ENCODE measurements at regions not wholly inside any gene's neighbourhood (a gene's known extent, or its start where the extent isn't known, plus 50 kb on each side); places are given as distances from the start of the nearest gene placed in this dataset.

- no peaks in the 10 kb centered on the region for H3K36me3 ChIP-seq
- 92% methylated on average over 10 of the region's 10 CpGs; no CpG with 5 or more reads in 1 of the 2 donors for WGBS, 2 donors (ENCODE audit: low coverage in 1 of 2)
- in situ Hi-C loops (cut with MboI; ENCODE audit: low pct_ligation_motif_present in 1 of 4, low pct_unique_long_range_greater_than_20kb in 1 of 4, low sequenced_read_pairs in 3 of 4) (loop anchor here in 1 of 4 donors (25.0 kb wide), 1 partner anchor 125 kb away; no protein-coding TSS in a partner anchor), intact Hi-C loops (cut with DNase I; ENCODE audit: low total_unique reads) (no loop called here)
- no peaks in the 10 kb centered on the region for H3K4me1 ChIP-seq
- H3K27ac ChIP-seq = no peak overlapping the region
- no peaks in the 10 kb centered on the region for H3K27me3 ChIP-seq
- TF ChIP-seq, protein P1, sequence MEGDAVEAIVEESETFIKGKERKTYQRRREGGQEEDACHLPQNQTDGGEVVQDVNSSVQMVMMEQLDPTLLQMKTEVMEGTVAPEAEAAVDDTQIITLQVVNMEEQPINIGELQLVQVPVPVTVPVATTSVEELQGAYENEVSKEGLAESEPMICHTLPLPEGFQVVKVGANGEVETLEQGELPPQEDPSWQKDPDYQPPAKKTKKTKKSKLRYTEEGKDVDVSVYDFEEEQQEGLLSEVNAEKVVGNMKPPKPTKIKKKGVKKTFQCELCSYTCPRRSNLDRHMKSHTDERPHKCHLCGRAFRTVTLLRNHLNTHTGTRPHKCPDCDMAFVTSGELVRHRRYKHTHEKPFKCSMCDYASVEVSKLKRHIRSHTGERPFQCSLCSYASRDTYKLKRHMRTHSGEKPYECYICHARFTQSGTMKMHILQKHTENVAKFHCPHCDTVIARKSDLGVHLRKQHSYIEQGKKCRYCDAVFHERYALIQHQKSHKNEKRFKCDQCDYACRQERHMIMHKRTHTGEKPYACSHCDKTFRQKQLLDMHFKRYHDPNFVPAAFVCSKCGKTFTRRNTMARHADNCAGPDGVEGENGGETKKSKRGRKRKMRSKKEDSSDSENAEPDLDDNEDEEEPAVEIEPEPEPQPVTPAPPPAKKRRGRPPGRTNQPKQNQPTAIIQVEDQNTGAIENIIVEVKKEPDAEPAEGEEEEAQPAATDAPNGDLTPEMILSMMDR (IDR thresholded peaks at IDR 0.05) = no peak
- TF ChIP-seq EP300 (IDR thresholded peaks at IDR 0.05; ENCODE audit: low read depth) = no peak
- TF ChIP-seq POLR2A (IDR thresholded peaks at IDR 0.05) = no peak
- TF ChIP-seq POLR2AphosphoS5 (IDR thresholded peaks at IDR 0.05) = no peak
- H3K9me3 ChIP-seq = no peaks in the 10 kb centered on the region
- no peak for DNase-seq
- no peak overlapping the region for H3K4me3 ChIP-seq
Observed at GRCh38 chr20:24787071-24787470, 162.0 kb upstream of the CST7 start.

DNA sequence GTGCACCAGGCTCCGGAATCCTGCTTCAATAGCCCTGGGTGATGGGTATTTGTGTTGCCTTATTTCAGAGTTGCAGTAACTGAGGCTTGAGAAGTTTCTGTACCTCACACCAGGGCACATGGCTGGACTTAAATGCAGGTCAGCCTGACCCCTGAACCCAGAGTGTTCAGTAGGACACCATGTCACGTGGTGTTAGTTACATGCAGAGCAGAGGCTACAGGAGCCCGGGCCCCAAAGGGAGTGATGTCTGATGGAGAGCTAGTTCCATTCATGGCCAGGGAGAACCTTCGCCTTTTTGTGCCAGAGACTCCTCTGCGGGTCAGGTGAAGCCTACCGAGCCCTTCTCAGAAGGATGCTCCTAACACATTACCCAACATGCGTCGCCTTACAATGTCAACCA lies 161.4 kb upstream of the CST7 start:
- Histone ChIP-seq H3K36me3 (no peaks in the 10 kb centered on the region), H3K27me3 (no peaks in the 10 kb centered on the region), H3K9me3 (no peaks in the 10 kb centered on the region), H3K4me3 (no peak overlapping the region), H3K27ac (no peak overlapping the region), H3K4me1 (no peaks in the 10 kb centered on the region)
- DNase-seq = no peak
- intact Hi-C loops (cut with DNase I; ENCODE audit: low total_unique reads) (no loop called here), in situ Hi-C loops (cut with MboI; ENCODE audit: low pct_ligation_motif_present in 1 of 4, low pct_unique_long_range_greater_than_20kb in 1 of 4, low sequenced_read_pairs in 3 of 4) (loop anchor here in 1 of 4 donors (25.0 kb wide), 1 partner anchor 125 kb away; no protein-coding TSS in a partner anchor)
- TF ChIP-seq, protein P1 (IDR thresholded peaks at IDR 0.05) = no peak
- no peak for TF ChIP-seq EP300 (IDR thresholded peaks at IDR 0.05; ENCODE audit: low read depth)
- TF ChIP-seq POLR2AphosphoS5 (IDR thresholded peaks at IDR 0.05) = no peak
- no peak for TF ChIP-seq POLR2A (IDR thresholded peaks at IDR 0.05)
- WGBS, 2 donors (ENCODE audit: low coverage in 1 of 2) = 87 to 90% methylated on average over 3 to 8 of the region's 8 CpGs

DNA sequence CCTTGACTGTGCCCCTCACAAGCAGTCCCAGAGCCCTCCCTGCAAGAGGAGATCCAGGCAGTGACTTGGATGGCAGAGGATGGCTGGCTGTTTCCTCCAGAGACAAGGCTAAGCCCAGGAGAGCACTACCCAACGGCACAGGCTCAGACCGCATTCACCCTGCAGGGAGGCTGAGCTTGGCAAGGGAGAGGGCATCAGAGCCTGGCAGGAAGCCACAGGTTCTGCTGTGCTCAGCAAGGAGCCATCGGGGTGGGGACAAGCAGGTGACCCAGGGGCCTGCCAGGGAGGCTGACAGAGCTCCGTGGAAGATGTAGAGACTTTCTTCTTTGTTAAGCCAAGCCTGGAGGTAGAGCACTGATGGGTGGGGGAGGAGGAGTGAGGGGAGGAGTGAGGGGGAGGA lies 159.2 kb upstream of the CST7 start:
- intact Hi-C loops (cut with DNase I; ENCODE audit: low total_unique reads) = no loop called here
- no peak overlapping the region for H3K27ac ChIP-seq
- TF ChIP-seq POLR2A (IDR thresholded peaks at IDR 0.05) (no peak), EP300 (IDR thresholded peaks at IDR 0.05; ENCODE audit: low read depth) (no peak), POLR2AphosphoS5 (IDR thresholded peaks at IDR 0.05) (no peak)
- TF ChIP-seq, protein P1 (IDR thresholded peaks at IDR 0.05) = no peak
- no peaks in the 10 kb centered on the region for H3K36me3 ChIP-seq
- 75% methylated on average over 4 of the region's 4 CpGs; no CpG with 5 or more reads in 1 of the 2 donors for WGBS, 2 donors (ENCODE audit: low coverage in 1 of 2)
- no peaks in the 10 kb centered on the region for H3K9me3 ChIP-seq
- H3K4me3 ChIP-seq = no peak overlapping the region
- in situ Hi-C loops (cut with MboI; ENCODE audit: low pct_ligation_motif_present in 1 of 4, low pct_unique_long_range_greater_than_20kb in 1 of 4, low sequenced_read_pairs in 3 of 4) = loop anchor here in 1 of 4 donors (25.0 kb wide), 1 partner anchor 122 kb away; no protein-coding TSS in a partner anchor
- H3K4me1 ChIP-seq = no peaks in the 10 kb centered on the region
- H3K27me3 ChIP-seq = no peaks in the 10 kb centered on the region
- DNase-seq = no peak

DNA sequence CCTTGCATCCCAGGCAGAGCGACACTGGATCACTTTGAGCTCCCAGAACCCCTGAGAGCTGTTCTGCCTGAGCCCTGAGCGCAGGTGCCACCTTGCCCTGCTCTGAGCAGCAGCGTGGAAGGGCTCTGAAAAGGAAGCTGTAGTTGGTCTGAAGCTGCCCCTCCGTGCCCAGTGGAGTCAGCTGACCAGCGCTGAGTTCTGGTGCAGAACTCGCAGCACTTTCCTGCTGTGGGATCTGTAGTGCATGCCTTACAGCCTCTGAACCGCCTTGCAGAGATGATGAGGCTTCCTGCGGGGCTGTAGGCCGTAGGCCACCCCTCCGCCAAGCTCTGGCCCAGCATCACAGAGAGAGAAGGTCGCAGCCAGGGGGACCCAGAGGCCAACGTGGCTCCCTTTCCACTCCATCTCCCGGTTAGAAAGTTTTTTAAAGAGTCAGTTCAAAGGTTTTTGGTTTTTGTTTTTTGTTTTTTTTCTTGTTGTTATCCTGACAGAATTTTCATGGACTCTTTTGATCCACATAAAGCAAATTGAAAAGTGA lies 158.3 kb upstream of the CST7 start:
- intact Hi-C loops (cut with DNase I; ENCODE audit: low total_unique reads) (no loop called here), in situ Hi-C loops (cut with MboI; ENCODE audit: low pct_ligation_motif_present in 1 of 4, low pct_unique_long_range_greater_than_20kb in 1 of 4, low sequenced_read_pairs in 3 of 4) (loop anchor here in 1 of 4 donors (25.0 kb wide), 1 partner anchor 121 kb away; no protein-coding TSS in a partner anchor)
- H3K27me3 ChIP-seq = no peaks in the 10 kb centered on the region
- no peak overlapping the region for H3K4me3 ChIP-seq
- no peaks in the 10 kb centered on the region for H3K36me3 ChIP-seq
- H3K27ac ChIP-seq = no peak overlapping the region
- H3K9me3 ChIP-seq = no peaks in the 10 kb centered on the region
- TF ChIP-seq POLR2AphosphoS5 (IDR thresholded peaks at IDR 0.05) = no peak
- TF ChIP-seq, protein P1 (IDR thresholded peaks at IDR 0.05) = no peak
- no peak for TF ChIP-seq EP300 (IDR thresholded peaks at IDR 0.05; ENCODE audit: low read depth)
- no peak for TF ChIP-seq POLR2A (IDR thresholded peaks at IDR 0.05)
- no peaks in the 10 kb centered on the region for H3K4me1 ChIP-seq
- DNase-seq = no peak
- 63 to 77% methylated on average over 7 to 8 of the region's 13 CpGs for WGBS, 2 donors (ENCODE audit: low coverage in 1 of 2)

Data from transverse colon (tissue), 4 donors.